ENCODE measurements at regions not wholly inside any gene's neighbourhood (a gene's known extent, or its start where the extent isn't known, plus 50 kb on each side); places are given as distances from the start of the nearest gene placed in this dataset.

DNA sequence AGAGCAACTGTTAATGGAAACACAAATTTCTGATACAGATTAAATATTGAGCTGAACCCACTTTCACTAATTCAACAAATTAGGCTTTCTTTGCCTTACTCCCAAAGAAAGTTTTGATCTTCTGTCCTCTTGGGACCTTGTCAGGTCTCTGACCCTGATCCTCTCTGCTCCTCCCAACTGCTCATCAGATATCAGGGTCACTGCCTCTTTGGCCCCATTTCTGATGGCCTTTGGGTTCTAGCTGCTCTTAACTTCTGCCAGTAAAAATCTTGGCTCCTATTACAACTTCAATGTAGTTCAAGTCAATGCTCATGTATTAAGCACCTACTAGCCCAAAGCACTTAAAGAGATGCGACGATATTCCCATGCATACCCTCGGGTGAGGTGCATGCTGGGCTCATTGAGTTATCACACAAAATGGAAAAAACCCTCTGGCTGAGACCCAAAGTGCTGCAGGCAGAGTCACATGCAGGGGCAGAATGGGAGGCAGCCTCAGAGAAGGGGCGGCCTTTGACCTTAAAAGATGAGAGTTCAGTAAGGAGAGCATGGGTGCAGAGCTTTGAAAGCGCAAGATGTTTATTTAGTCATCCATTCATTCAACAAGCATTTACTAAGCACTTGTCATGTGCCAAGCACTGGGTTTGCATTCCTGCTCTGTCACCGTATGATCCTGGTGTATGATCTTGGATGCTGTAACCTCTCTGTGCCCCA, 183.4 kb downstream of the USP12 start:
- TF ChIP-seq EP300 (IDR thresholded peaks at IDR 0.05; ENCODE audit: borderline replicate concordance) (no peak), CREB1 (IDR thresholded peaks at IDR 0.05; ENCODE audit: low read depth) (no peak), TCF12 (IDR thresholded peaks at IDR 0.05; ENCODE audit: low read depth) (no peak), RAD21 (IDR thresholded peaks at IDR 0.05; ENCODE audit: low read depth) (no peak)

DNA sequence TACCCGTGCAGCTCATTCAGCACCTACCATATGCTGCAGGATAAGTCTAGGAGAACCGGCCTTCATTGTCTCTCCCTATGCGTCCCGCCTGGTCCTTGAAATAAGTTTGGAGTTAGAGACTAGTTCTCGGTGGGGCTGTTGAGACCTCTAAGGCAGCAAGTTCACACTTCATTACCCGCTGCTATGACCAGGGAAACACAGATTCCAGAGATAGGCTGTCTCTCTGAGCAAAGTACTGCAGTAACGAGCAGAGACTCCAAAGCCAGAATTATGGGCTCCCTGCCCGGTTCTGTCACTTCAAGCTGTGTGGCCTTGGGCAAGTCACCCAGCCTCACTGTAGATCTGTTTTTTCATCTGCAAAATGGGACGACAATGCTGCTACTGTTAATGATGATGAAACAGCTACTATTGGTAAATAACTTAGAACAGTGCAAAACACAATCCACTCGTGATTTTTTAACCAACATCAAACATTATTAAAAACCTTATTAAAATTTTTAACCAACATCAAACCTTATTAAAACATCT, 184.1 kb downstream of the USP12 start:
- TF ChIP-seq TCF12 (IDR thresholded peaks at IDR 0.05; ENCODE audit: low read depth), result no peak
- no peak for TF ChIP-seq FOXM1 (IDR thresholded peaks at IDR 0.05; ENCODE audit: borderline replicate concordance, low read depth)
- TF ChIP-seq, protein P1, sequence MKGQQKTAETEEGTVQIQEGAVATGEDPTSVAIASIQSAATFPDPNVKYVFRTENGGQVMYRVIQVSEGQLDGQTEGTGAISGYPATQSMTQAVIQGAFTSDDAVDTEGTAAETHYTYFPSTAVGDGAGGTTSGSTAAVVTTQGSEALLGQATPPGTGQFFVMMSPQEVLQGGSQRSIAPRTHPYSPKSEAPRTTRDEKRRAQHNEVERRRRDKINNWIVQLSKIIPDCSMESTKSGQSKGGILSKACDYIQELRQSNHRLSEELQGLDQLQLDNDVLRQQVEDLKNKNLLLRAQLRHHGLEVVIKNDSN (IDR thresholded peaks at IDR 0.05), result no peak
- no peak for TF ChIP-seq EP300 (IDR thresholded peaks at IDR 0.05; ENCODE audit: borderline replicate concordance)
- TF ChIP-seq RAD21 (IDR thresholded peaks at IDR 0.05; ENCODE audit: low read depth), result no peak
- TF ChIP-seq CREB1 (IDR thresholded peaks at IDR 0.05; ENCODE audit: low read depth), result no peak
- no peak for TF ChIP-seq EGR1 (IDR thresholded peaks at IDR 0.05)
- TF ChIP-seq, protein P2, sequence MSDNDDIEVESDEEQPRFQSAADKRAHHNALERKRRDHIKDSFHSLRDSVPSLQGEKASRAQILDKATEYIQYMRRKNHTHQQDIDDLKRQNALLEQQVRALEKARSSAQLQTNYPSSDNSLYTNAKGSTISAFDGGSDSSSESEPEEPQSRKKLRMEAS (IDR thresholded peaks at IDR 0.05), result no peak
- no peak for TF ChIP-seq TAF1 (IDR thresholded peaks at IDR 0.05; ENCODE audit: low read depth)
- TF ChIP-seq NFIC (IDR thresholded peaks at IDR 0.05), result no peak
- no peak for TF ChIP-seq TEAD4 (IDR thresholded peaks at IDR 0.05)
- TF ChIP-seq, protein P3, sequence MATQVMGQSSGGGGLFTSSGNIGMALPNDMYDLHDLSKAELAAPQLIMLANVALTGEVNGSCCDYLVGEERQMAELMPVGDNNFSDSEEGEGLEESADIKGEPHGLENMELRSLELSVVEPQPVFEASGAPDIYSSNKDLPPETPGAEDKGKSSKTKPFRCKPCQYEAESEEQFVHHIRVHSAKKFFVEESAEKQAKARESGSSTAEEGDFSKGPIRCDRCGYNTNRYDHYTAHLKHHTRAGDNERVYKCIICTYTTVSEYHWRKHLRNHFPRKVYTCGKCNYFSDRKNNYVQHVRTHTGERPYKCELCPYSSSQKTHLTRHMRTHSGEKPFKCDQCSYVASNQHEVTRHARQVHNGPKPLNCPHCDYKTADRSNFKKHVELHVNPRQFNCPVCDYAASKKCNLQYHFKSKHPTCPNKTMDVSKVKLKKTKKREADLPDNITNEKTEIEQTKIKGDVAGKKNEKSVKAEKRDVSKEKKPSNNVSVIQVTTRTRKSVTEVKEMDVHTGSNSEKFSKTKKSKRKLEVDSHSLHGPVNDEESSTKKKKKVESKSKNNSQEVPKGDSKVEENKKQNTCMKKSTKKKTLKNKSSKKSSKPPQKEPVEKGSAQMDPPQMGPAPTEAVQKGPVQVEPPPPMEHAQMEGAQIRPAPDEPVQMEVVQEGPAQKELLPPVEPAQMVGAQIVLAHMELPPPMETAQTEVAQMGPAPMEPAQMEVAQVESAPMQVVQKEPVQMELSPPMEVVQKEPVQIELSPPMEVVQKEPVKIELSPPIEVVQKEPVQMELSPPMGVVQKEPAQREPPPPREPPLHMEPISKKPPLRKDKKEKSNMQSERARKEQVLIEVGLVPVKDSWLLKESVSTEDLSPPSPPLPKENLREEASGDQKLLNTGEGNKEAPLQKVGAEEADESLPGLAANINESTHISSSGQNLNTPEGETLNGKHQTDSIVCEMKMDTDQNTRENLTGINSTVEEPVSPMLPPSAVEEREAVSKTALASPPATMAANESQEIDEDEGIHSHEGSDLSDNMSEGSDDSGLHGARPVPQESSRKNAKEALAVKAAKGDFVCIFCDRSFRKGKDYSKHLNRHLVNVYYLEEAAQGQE (IDR thresholded peaks at IDR 0.05; ENCODE audit: low read depth), result no peak
- no peak for TF ChIP-seq CEBPB (IDR thresholded peaks at IDR 0.05)
- no peak for TF ChIP-seq ZBTB7A (IDR thresholded peaks at IDR 0.05; ENCODE audit: low read depth)
- no peak for TF ChIP-seq YY1 (IDR thresholded peaks at IDR 0.05; ENCODE audit: low read depth)

DNA sequence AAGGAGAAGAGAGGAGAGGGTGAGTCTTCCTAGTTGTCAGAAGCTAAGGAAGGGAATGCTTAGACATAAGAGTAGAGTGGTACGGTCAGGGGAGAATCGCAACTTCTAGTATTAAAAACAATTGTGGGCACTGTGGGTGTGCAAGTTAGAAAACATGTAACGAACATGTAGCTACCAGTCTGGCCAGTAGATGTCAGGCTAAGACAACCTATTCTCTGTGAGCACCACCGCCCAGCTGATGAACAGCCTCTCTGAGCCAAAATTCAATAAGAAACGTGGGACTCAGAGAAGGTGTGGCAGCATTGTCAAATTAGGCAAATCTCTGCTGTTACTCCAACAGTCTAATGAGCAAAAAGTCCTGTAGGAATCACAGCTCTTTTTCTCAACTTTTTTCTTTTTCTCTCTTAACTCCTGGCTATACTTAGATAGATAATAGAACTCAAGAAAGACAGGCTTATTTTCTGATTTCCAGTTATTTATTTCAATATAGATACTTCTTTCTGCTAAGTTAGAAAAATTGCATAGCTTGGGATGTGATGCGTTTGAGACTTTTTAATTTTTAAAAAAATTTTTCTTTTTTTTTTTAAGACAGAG, 186.2 kb downstream of the USP12 start:
- TF ChIP-seq, protein P1 (IDR thresholded peaks at IDR 0.05), result no peak
- TF ChIP-seq RAD21 (IDR thresholded peaks at IDR 0.05; ENCODE audit: low read depth), result peak; percentile 96
- TF ChIP-seq EP300 (IDR thresholded peaks at IDR 0.05; ENCODE audit: borderline replicate concordance), result no peak

DNA sequence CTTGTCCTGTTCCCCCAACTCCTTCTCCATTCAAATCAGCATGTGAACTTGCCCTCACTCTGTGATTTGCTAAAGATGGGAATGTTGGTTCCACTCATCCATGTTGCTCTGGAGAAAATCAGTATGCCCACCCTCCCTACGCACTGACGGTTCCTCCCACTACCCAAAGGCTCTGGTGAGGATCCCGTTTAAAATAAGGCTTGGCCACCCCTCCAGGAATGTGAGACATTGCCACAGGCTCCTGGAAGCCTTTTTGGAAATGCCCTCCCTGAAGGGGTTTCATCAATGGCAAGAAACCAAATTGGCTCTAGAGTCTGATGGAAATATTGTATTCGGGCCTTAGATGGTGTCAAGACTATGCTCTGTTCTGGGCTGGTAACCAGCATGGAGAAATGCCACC, 187.3 kb downstream of the USP12 start:
- no peak for TF ChIP-seq EP300 (IDR thresholded peaks at IDR 0.05; ENCODE audit: borderline replicate concordance)
- TF ChIP-seq, protein P3 (IDR thresholded peaks at IDR 0.05; ENCODE audit: low read depth), result no peak
- TF ChIP-seq, protein P2 (IDR thresholded peaks at IDR 0.05), result no peak
- TF ChIP-seq ZBTB7A (IDR thresholded peaks at IDR 0.05; ENCODE audit: low read depth), result no peak
- TF ChIP-seq CEBPB (IDR thresholded peaks at IDR 0.05), result no peak

DNA sequence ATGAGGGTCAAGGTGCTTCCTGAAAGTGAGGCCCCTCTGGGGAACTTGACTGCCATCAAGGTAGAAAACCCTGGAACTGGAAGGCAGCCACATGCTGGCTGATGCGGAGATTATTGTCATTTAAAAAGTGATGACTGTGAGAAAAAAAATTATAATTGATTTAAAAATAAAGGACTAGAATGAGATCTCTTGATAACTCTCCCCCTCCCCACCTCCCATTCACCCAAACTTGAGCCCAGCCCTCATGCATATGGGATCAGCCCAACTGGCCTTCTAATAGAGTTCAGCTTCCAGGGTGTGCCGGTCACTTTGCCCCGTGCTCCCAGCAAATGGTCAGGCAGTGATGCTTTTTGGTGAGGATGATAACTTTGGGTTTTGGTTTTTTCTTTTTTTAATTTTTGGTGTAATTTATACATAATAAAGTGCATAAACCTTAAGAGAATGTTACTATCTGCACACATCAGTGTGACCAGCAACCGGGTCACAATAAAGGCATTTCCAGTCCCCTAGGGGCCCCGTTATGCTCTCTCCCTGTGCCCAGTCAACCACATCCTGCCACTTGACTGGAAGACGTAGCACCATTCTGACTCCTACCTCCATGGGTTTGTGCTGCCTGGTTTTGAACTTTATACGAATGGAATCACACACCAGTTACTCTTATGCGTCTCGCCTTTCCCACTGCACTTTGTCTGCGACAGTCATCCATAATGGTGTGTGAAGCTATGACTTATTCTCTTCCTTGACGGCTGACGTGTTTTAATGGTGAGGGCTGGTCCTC, 187.9 kb downstream of the USP12 start:
- TF ChIP-seq NFIC (IDR thresholded peaks at IDR 0.05), result no peak
- TF ChIP-seq TCF12 (IDR thresholded peaks at IDR 0.05; ENCODE audit: low read depth), result no peak
- no peak for TF ChIP-seq FOXM1 (IDR thresholded peaks at IDR 0.05; ENCODE audit: borderline replicate concordance, low read depth)
- TF ChIP-seq, protein P2 (IDR thresholded peaks at IDR 0.05), result no peak
- TF ChIP-seq YY1 (IDR thresholded peaks at IDR 0.05; ENCODE audit: low read depth), result no peak
- TF ChIP-seq, protein P1 (IDR thresholded peaks at IDR 0.05), result no peak
- TF ChIP-seq RAD21 (IDR thresholded peaks at IDR 0.05; ENCODE audit: low read depth), result no peak
- no peak for TF ChIP-seq EGR1 (IDR thresholded peaks at IDR 0.05)
- no peak for TF ChIP-seq TAF1 (IDR thresholded peaks at IDR 0.05; ENCODE audit: low read depth)
- TF ChIP-seq TEAD4 (IDR thresholded peaks at IDR 0.05), result no peak
- no peak for TF ChIP-seq CREB1 (IDR thresholded peaks at IDR 0.05; ENCODE audit: low read depth)
- TF ChIP-seq ZBTB7A (IDR thresholded peaks at IDR 0.05; ENCODE audit: low read depth), result no peak
- TF ChIP-seq, protein P3 (IDR thresholded peaks at IDR 0.05; ENCODE audit: low read depth), result no peak
- no peak for TF ChIP-seq EP300 (IDR thresholded peaks at IDR 0.05; ENCODE audit: borderline replicate concordance)
- TF ChIP-seq CEBPB (IDR thresholded peaks at IDR 0.05), result no peak
